ENCODE measurements at regions not wholly inside any gene's neighbourhood (a gene's known extent, or its start where the extent isn't known, plus 50 kb on each side); places are given as distances from the start of the nearest gene placed in this dataset.
"Not testable (repeated sequence)": the region's sequence is repeated elsewhere in the genome, so short reads cannot be mapped to it uniquely, and the experiment has no call there.

- DNase-seq: no peak
- no peaks in the 10 kb centered on the region for H3K27me3 ChIP-seq
- H3K27ac ChIP-seq: no peak overlapping the region
These were observed 627.4 kb upstream of the CITED2 start for GRCh38 chr6:140001821-140002341.

GRCh38 chr6:140001005-140001404, 626.6 kb upstream of the CITED2 start:
- DNase-seq: no peak
- no peaks in the 10 kb centered on the region for H3K27me3 ChIP-seq
- H3K4me3 ChIP-seq: no peak overlapping the region
- peaks cover 6% of the 10 kb centered on the region; the same call in 1 of the 2 replicates for H3K4me1 ChIP-seq
- H3K9me3 ChIP-seq (replicated peaks): no peaks in the 10 kb centered on the region
- no peak overlapping the region for H3K27ac ChIP-seq
- H3K36me3 ChIP-seq: no peaks in the 10 kb centered on the region

More at GRCh38 chr6:140001821-140002341, 627.4 kb upstream of the CITED2 start:
- no peaks in the 10 kb centered on the region for H3K36me3 ChIP-seq
- H3K4me3 ChIP-seq: no peak overlapping the region
- no peaks in the 10 kb centered on the region for H3K9me3 ChIP-seq (replicated peaks)
- peaks cover 6% of the 10 kb centered on the region; the same call in 1 of the 2 replicates for H3K4me1 ChIP-seq

GRCh38 chr6:139999661-140000060, 625.2 kb upstream of the CITED2 start:
- not testable (repeated sequence) for H3K27me3 ChIP-seq; H3K9me3 ChIP-seq (replicated peaks); H3K4me1 ChIP-seq; H3K27ac ChIP-seq; H3K4me3 ChIP-seq; DNase-seq; H3K36me3 ChIP-seq

DNA sequence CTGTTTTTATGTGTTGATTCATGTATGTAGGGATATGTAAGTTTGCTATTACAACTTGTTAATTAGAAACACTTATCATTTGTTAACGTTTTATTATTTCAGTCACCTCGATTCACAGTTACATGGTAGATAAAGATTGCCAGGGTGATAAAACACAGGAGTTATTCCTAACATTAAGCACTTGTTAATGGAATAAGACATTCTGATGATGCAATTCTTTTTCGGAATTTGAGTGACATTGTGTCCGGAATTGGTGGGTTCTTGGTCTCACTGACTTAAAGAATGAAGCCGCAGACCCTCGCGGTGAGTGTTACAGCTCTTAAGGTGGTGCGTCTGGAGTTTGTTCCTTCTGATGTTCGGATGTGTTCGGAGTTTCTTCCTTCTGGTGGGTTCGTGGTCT, 624.0 kb upstream of the CITED2 start:
- not testable (repeated sequence) for H3K27me3 ChIP-seq; H3K27ac ChIP-seq; H3K4me3 ChIP-seq; DNase-seq; H3K36me3 ChIP-seq; H3K9me3 ChIP-seq (replicated peaks); H3K4me1 ChIP-seq

DNA sequence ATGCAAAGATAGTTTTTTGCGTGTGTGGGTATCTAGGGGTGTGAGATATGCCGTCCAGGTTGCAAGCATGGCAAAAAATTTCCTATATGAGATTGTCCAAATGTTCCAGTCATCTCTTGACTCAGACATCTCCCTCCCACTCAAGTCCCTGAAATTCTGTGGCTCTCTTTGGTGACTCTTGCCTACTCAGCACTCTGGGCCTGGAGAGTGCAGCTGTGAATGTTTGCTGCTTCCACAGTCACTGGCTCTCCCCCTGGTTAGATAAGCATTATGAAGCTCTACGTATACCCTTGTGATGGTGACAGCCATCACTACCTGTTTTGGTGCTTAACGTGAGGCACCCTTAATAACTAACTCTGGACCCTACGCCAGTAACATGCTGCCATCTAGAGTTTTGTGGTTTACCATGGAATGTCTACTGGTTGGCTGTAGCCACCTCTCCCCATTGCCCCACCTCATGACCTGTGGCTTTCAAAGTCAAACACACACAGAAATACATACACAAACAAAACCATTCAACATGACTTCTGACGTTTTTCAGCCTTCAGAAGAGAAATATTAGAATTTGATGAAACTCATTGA, 621.9 kb upstream of the CITED2 start:
- Histone ChIP-seq H3K27ac (no peak overlapping the region), H3K27me3 (no peaks in the 10 kb centered on the region), H3K4me3 (no peak overlapping the region), H3K36me3 (no peaks in the 10 kb centered on the region), H3K4me1 (no peaks in the 10 kb centered on the region), H3K9me3 (replicated peaks) (no peaks in the 10 kb centered on the region; the same call in 1 of the 2 replicates)
- DNase-seq: peak in 1 of 2 experiments; percentile 21

DNA sequence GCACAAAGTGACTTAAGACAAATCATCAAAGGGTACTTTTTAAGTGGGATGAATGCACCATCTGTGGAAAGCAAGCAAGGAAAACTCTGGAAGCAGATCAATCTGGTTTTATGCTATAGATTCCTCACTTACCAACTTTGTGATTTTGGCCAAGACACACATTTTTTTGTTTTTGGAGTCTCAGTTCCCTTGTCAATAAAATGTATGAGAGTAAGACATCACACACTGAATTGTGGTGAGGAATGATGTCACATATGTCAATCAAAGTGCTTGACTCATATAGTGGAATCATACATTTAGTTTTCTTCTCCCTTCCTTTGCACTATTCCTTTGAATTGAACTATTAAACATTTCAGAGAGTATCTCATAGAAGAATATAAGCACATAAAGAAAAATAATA, 620.5 kb upstream of the CITED2 start:
- H3K27ac ChIP-seq: no peak overlapping the region
- no peaks in the 10 kb centered on the region for H3K27me3 ChIP-seq
- no peak overlapping the region for H3K4me3 ChIP-seq
- H3K9me3 ChIP-seq (replicated peaks): no peaks in the 10 kb centered on the region; the same call in 1 of the 2 replicates
- H3K36me3 ChIP-seq: no peaks in the 10 kb centered on the region
- H3K4me1 ChIP-seq: no peaks in the 10 kb centered on the region
- DNase-seq: no peak

DNA sequence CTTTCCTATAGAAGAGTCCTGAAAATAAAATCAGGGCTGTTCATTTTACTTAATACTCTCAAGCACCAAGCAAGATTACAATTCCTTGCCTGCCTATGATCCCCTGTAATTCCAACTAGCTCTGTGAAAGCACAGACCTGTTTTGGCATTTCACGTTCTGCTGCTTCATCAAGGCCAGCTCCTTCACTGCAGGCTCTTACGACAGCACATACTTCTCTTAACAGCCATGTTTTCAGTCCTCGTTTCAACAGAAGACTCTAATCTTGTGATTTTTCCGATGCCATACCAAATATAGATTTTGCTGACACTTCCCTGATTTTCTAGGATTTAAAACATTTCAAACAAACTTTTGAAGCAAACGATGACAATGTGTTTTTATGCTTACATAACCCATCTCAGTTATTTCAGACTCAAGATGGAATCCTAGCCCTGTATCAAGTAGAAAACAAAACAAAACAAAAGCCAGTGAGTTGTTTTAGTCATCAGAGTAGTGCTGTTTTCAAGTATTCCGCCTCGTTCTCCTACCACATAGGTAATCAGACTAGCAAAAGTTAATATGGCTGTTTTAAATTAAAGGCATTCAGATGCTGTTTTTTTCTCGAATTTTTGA, 616.5 kb upstream of the CITED2 start:
- Histone ChIP-seq H3K4me1 (no peaks in the 10 kb centered on the region), H3K9me3 (replicated peaks) (no peaks in the 10 kb centered on the region; the same call in 1 of the 2 replicates), H3K36me3 (no peaks in the 10 kb centered on the region), H3K4me3 (no peak overlapping the region), H3K27ac (no peak overlapping the region), H3K27me3 (no peaks in the 10 kb centered on the region)
- no peak for DNase-seq

DNA sequence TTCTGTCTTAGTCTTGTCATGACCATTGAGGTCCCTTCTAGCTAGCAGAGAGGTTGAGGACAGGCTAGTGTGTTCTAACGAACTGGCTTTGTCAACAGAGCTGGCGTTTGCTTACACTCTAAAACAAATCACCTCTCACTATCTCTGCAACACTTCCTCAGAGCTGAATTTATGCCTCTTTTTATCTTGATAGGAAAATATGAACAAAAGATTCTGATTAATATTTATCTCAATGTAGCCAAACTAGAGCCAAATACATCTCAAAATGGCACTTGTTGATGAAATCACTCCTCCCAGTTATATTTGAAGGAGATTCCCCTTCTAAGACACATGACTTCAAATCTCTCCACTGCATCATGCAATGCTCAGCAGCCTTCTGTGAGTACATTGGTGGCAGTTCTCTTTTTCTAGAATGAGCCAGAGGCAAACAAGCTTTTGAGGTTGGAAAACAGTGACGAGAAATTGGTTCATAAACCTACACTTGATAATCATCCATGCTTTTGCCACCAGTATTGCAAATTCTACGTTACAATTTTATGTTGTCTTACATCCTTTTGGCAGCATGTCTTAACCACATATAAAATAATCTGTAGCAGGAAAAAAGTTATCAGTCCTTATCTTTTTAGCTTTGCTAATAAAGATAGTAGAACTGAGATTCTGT, 615.7 kb upstream of the CITED2 start:
- Histone ChIP-seq H3K36me3 (no peaks in the 10 kb centered on the region), H3K27ac (no peak overlapping the region), H3K4me3 (no peak overlapping the region), H3K9me3 (replicated peaks) (no peaks in the 10 kb centered on the region; the same call in 1 of the 2 replicates), H3K4me1 (no peaks in the 10 kb centered on the region), H3K27me3 (no peaks in the 10 kb centered on the region)
- DNase-seq: no peak

- Histone ChIP-seq H3K9me3 (replicated peaks) (no peaks in the 10 kb centered on the region), H3K4me1 (peaks cover 2% of the 10 kb centered on the region), H3K4me3 (no peak overlapping the region), H3K36me3 (no peaks in the 10 kb centered on the region), H3K27ac (no peak overlapping the region), H3K27me3 (no peaks in the 10 kb centered on the region)
- no peak for DNase-seq
These were observed 614.2 kb upstream of the CITED2 start for GRCh38 chr6:139988685-139989084.

GRCh38 chr6:139987091-139987490, 612.6 kb upstream of the CITED2 start:
- no peak overlapping the region for H3K27ac ChIP-seq
- no peaks in the 10 kb centered on the region for H3K27me3 ChIP-seq
- DNase-seq: no peak

DNA sequence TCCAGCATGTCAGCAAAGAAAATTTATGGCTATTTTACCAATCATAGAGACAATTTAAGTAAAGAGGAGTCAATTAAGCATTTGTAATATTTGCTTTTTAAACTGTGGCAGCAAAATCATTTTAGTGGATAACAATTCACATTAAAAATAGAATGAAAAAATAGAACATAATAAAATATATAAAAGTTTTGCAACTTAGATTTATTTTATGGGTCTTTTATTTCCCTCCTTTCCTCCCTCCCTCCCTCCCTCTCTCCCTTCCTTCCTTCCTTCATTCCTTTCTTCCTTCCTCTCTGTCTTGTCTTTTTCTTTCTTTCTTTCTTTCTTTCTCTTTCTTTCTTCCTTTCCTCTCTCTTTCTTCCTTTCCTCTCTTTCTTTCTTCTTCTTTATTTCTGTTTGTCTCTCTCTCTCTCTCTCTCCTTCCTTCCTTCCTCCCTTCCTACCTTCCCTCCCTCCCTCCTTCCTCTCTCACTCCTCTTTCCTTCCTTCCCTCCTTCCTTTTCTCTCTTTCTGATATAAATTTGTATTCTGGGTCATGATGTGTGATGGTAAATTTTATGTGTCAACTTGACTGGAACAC, 610.9 kb upstream of the CITED2 start:
- no peak for DNase-seq
- Histone ChIP-seq H3K9me3 (replicated peaks) (no peaks in the 10 kb centered on the region), H3K27ac (no peak overlapping the region), H3K36me3 (no peaks in the 10 kb centered on the region), H3K4me3 (no peak overlapping the region), H3K27me3 (no peaks in the 10 kb centered on the region), H3K4me1 (peaks cover 34% of the 10 kb centered on the region)

More at GRCh38 chr6:139987091-139987490, 612.6 kb upstream of the CITED2 start:
- no peaks in the 10 kb centered on the region for H3K9me3 ChIP-seq (replicated peaks)
- no peak overlapping the region for H3K4me3 ChIP-seq
- peaks cover 17% of the 10 kb centered on the region for H3K4me1 ChIP-seq
- no peaks in the 10 kb centered on the region for H3K36me3 ChIP-seq

- H3K36me3 ChIP-seq: no peaks in the 10 kb centered on the region
- H3K9me3 ChIP-seq (replicated peaks): no peaks in the 10 kb centered on the region
- H3K4me3 ChIP-seq: no peak overlapping the region
- DNase-seq: no peak
- no peak overlapping the region for H3K27ac ChIP-seq
- H3K27me3 ChIP-seq: no peaks in the 10 kb centered on the region
- peaks cover 44% of the 10 kb centered on the region for H3K4me1 ChIP-seq
These were observed 609.9 kb upstream of the CITED2 start for GRCh38 chr6:139984317-139984716.

DNA sequence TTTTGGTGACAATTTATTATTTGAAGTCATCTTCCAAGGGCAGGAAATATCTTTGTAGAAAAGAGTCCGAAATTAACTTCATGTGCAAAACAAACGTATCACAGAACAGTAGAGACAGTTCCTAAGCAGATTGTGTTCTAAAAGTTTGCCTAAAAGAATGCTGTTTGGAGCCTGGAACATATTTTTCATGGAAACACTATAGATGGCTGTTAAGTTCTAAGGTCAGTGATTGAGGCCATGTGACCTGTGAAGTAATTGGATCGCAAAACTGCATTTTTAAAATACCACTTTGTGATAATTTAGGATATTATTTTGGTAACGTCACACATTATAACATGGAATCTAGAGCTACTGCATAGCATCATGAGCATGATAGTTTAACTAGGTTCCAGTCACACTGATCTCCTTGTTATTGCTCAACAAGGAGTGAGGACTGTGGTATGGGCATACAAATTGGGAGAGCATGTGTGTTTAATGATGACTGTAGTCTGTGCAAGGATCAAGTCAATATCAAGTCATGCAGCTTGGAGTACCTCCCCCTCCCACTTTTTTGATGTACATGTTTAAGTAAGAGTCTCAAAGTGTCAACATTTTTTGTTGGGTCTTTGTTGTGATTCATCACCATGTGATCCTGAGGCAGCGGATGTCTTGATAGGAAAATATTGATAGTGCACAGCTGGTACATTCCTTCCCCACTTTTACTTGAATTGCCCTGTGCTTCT, 609.3 kb upstream of the CITED2 start:
- Histone ChIP-seq H3K27me3 (no peaks in the 10 kb centered on the region), H3K4me3 (no peak overlapping the region), H3K27ac (peak overlapping the region; percentile 44; the same call in 1 of the 2 replicates), H3K36me3 (no peaks in the 10 kb centered on the region), H3K9me3 (replicated peaks) (no peaks in the 10 kb centered on the region), H3K4me1 (peaks cover 49% of the 10 kb centered on the region)
- no peak for DNase-seq

- Histone ChIP-seq H3K9me3 (replicated peaks) (no peaks in the 10 kb centered on the region), H3K36me3 (no peaks in the 10 kb centered on the region), H3K27me3 (no peaks in the 10 kb centered on the region), H3K4me3 (peak overlapping the region; percentile 7; the same call in 1 of the 2 replicates), H3K27ac (peak overlapping the region; percentile 44), H3K4me1 (peaks cover 58% of the 10 kb centered on the region)
- peak; percentile 47 to 75 for DNase-seq
These were observed 608.3 kb upstream of the CITED2 start for GRCh38 chr6:139982652-139983295.

All from SJCRH30 (cell line).